Right atrium auricular region (tissue), 2 donors: ENCODE measurements at regions not wholly inside any gene's neighbourhood (a gene's known extent, or its start where the extent isn't known, plus 50 kb on each side); places are given as distances from the start of the nearest gene placed in this dataset.

Experiments used
- DNase-seq: peaks from one replicate; pipeline ENCODE4 v3.0.0-alpha.2; 2019; ENCODE audit warnings: low spot score
- H3K27ac ChIP-seq, 2 donors: fragments of 200-600 bp; sonication (generic); 1 replicate in 1 of 2; 2 replicates in 1 of 2; pipeline ENCODE4 v1.5.1; 2016 to 2019
- H3K27me3 ChIP-seq, 2 donors: fragments of 200-600 bp; sonication (generic); one replicate each; pipeline versions ENCODE4 v1.5.1 to v1.6.0; 2017 to 2019
- H3K36me3 ChIP-seq: fragments of 200-600 bp; sonication (generic); one replicate; pipeline ENCODE4 v1.5.1; 2016
- H3K4me1 ChIP-seq, 2 donors: fragments of 200-600 bp; sonication (generic); one replicate each; pipeline versions ENCODE4 v1.5.1 to v1.6.0; 2017 to 2019
- H3K4me3 ChIP-seq, 2 donors: fragments of 200-600 bp; sonication (generic); 1 replicate in 1 of 2; 2 replicates in 1 of 2; pipeline ENCODE4 v1.5.1; 2017 to 2019; ENCODE audit warnings: mild to moderate bottlenecking in 1 of 2, moderate library complexity in 1 of 2
- H3K9me3 ChIP-seq, 2 donors: fragments of 200-600 bp; sonication (generic); one replicate each; pipeline ENCODE4 v1.5.1; 2019
- CTCF ChIP-seq, 2 donors: fragments of 200-600 bp; sonication (generic); IDR thresholded peaks; one replicate each; pipeline ENCODE4 v1.5.1; 2019; ENCODE audit warnings: antibody characterized with exemption in 2 of 2

- H3K9me3 ChIP-seq, result no peaks in the 10 kb centered on the region
- H3K36me3 ChIP-seq, result no peaks in the 10 kb centered on the region
- H3K27me3 ChIP-seq, result no peaks in the 10 kb centered on the region
- no peak for DNase-seq
- H3K4me1 ChIP-seq, result no peaks in the 10 kb centered on the region
- no peak for TF ChIP-seq CTCF (IDR thresholded peaks at IDR 0.05)
- H3K4me3 ChIP-seq, result no peak overlapping the region
- H3K27ac ChIP-seq, result no peak overlapping the region
These were observed 527.8 kb downstream of the SH2D4B start for GRCh38 chr10:81065474-81065873.

- no peak for DNase-seq
- no peaks in the 10 kb centered on the region for H3K9me3 ChIP-seq
- H3K27ac ChIP-seq, result no peak overlapping the region
- H3K4me3 ChIP-seq, result no peak overlapping the region
- no peaks in the 10 kb centered on the region for H3K36me3 ChIP-seq
- no peak for TF ChIP-seq CTCF (IDR thresholded peaks at IDR 0.05)
- no peaks in the 10 kb centered on the region for H3K4me1 ChIP-seq
- H3K27me3 ChIP-seq, result no peaks in the 10 kb centered on the region
These were observed 530.8 kb downstream of the SH2D4B start for GRCh38 chr10:81068460-81068859.

- no peak for DNase-seq
These were observed 533.5 kb downstream of the SH2D4B start for GRCh38 chr10:81071087-81071796.

GRCh38 chr10:81073155-81073554 lies 535.5 kb downstream of the SH2D4B start:
- Histone ChIP-seq H3K4me1 (no peaks in the 10 kb centered on the region), H3K4me3 (no peak overlapping the region), H3K36me3 (no peaks in the 10 kb centered on the region), H3K27me3 (no peaks in the 10 kb centered on the region), H3K27ac (no peak overlapping the region), H3K9me3 (no peaks in the 10 kb centered on the region)
- DNase-seq, result no peak
- TF ChIP-seq CTCF (IDR thresholded peaks at IDR 0.05), result no peak

More at GRCh38 chr10:81071087-81071796, 533.5 kb downstream of the SH2D4B start:
- no peaks in the 10 kb centered on the region for H3K27me3 ChIP-seq
- no peak overlapping the region for H3K4me3 ChIP-seq
- TF ChIP-seq CTCF (IDR thresholded peaks at IDR 0.05), result no peak
- H3K4me1 ChIP-seq, result no peaks in the 10 kb centered on the region
- no peaks in the 10 kb centered on the region for H3K9me3 ChIP-seq
- H3K36me3 ChIP-seq, result no peaks in the 10 kb centered on the region
- no peak overlapping the region for H3K27ac ChIP-seq

- no peaks in the 10 kb centered on the region for H3K9me3 ChIP-seq
- H3K4me1 ChIP-seq, result no peaks in the 10 kb centered on the region
- H3K27ac ChIP-seq, result no peak overlapping the region
- no peaks in the 10 kb centered on the region for H3K27me3 ChIP-seq
- no peak overlapping the region for H3K4me3 ChIP-seq
- H3K36me3 ChIP-seq, result no peaks in the 10 kb centered on the region
- no peak for TF ChIP-seq CTCF (IDR thresholded peaks at IDR 0.05)
- DNase-seq, result no peak
These were observed 544.4 kb downstream of the SH2D4B start for GRCh38 chr10:81081887-81082620.
